Body of pancreas (tissue), 4 donors: ENCODE measurements at regions not wholly inside any gene's neighbourhood (a gene's known extent, or its start where the extent isn't known, plus 50 kb on each side); places are given as distances from the start of the nearest gene placed in this dataset.

Experiments used
- POLR2A ChIP-seq, 3 donors: fragments of 450-650 bp; IDR thresholded peaks; one replicate each; pipeline ENCODE4 v1.6.1; 2016; ENCODE audit warnings: antibody characterized with exemption in 3 of 3, mild to moderate bottlenecking in 2 of 3
- TF ChIP-seq, protein P1 (sequence below), 7 experiments: fragments of 450-650 bp in 4 of 7; fragments of 200-600 bp in 3 of 7; sonication (generic) in 3 of 7; IDR thresholded peaks; one replicate each; pipeline ENCODE4 v1.5.1; 2016 to 2019; ENCODE audit warnings: antibody characterized with exemption in 7 of 7

DNA sequence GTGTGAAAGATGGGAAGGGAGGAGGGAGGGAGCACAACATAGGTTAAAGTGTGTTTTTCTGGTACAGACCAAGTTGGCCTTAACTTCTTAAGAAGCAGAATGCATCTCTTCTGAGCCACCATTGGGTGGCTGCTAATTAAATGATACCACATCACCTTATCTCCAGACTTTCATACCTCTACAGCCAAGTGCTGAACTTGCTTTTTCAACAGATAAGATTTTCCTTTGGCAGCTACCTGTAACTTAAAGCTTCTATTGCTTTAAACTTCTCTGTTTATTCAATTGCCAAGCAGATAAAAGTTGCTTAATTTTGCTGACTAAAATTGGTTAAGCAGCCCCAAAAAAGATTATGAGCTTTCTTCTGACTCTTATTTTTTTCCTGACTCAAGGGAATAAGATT is 292.4 kb upstream of the SGO1 start:
- TF ChIP-seq, protein P1, sequence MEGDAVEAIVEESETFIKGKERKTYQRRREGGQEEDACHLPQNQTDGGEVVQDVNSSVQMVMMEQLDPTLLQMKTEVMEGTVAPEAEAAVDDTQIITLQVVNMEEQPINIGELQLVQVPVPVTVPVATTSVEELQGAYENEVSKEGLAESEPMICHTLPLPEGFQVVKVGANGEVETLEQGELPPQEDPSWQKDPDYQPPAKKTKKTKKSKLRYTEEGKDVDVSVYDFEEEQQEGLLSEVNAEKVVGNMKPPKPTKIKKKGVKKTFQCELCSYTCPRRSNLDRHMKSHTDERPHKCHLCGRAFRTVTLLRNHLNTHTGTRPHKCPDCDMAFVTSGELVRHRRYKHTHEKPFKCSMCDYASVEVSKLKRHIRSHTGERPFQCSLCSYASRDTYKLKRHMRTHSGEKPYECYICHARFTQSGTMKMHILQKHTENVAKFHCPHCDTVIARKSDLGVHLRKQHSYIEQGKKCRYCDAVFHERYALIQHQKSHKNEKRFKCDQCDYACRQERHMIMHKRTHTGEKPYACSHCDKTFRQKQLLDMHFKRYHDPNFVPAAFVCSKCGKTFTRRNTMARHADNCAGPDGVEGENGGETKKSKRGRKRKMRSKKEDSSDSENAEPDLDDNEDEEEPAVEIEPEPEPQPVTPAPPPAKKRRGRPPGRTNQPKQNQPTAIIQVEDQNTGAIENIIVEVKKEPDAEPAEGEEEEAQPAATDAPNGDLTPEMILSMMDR (IDR thresholded peaks at IDR 0.05) = no peak
- no peak for TF ChIP-seq POLR2A (IDR thresholded peaks at IDR 0.05)
